ENCODE measurements at regions not wholly inside any gene's neighbourhood (a gene's known extent, or its start where the extent isn't known, plus 50 kb on each side); places are given as distances from the start of the nearest gene placed in this dataset.

GRCh38 chr1:70718086-70718630 lies 307.1 kb downstream of the CTH start:
- TF ChIP-seq CTCF (IDR thresholded peaks at IDR 0.05): no peak

GRCh38 chr1:70719154-70719553 lies 308.1 kb downstream of the CTH start:
- TF ChIP-seq CTCF (IDR thresholded peaks at IDR 0.05): no peak

- no peak for TF ChIP-seq CTCF (IDR thresholded peaks at IDR 0.05)
Measured at GRCh38 chr1:70720109-70720508, 309.0 kb downstream of the CTH start.

GRCh38 chr1:70720521-70720920 lies 309.5 kb downstream of the CTH start:
- TF ChIP-seq CTCF (IDR thresholded peaks at IDR 0.05): no peak

GRCh38 chr1:70727886-70728489 lies 316.9 kb downstream of the CTH start:
- no peak for TF ChIP-seq CTCF (IDR thresholded peaks at IDR 0.05)

- no peak for TF ChIP-seq CTCF (IDR thresholded peaks at IDR 0.05)
Measured at GRCh38 chr1:70737125-70737524, 310.5 kb downstream of the PTGER3 start.

- TF ChIP-seq CTCF (IDR thresholded peaks at IDR 0.05): no peak
Measured at GRCh38 chr1:70738624-70739023, 309.0 kb downstream of the PTGER3 start.

- TF ChIP-seq CTCF (IDR thresholded peaks at IDR 0.05): peak; percentile 42; the same call in 1 of the 2 replicates
Measured at GRCh38 chr1:70745199-70745598, 302.4 kb downstream of the PTGER3 start.

All from LNCAP (cell line).